Stimulated activated CD8-positive, alpha-beta memory T cell treated with anti-CD3 and anti-CD28 coated beads, Interleukin-12 subunit alpha, Interleukin-12 subunit beta, amount 100 ng/mL, for 1 hour (primary cell): ENCODE measurements at regions not wholly inside any gene's neighbourhood (a gene's known extent, or its start where the extent isn't known, plus 50 kb on each side); places are given as distances from the start of the nearest gene placed in this dataset.
"Not testable (repeated sequence)": the region's sequence is repeated elsewhere in the genome, so short reads cannot be mapped to it uniquely, and the experiment has no call there.

Source experiments
- DNase-seq: peaks from one replicate; pipeline ENCODE4 v3.0.0-alpha.2; 2020; ENCODE audit warnings: low read depth

GRCh38 chr6:105533301-105533700 is 130.4 kb upstream of the PREP start:
- no peak for DNase-seq

- DNase-seq = no peak
Measured at GRCh38 chr6:105526225-105526872, 123.5 kb upstream of the PREP start.

- DNase-seq = no peak
Measured at GRCh38 chr6:105522626-105523322, 119.9 kb upstream of the PREP start.

GRCh38 chr6:105519954-105520353 is 117.1 kb upstream of the PREP start:
- DNase-seq = no peak

- not testable (repeated sequence) for DNase-seq
Measured at GRCh38 chr6:105518993-105519392, 116.1 kb upstream of the PREP start.

GRCh38 chr6:105515054-105515453 is 112.2 kb upstream of the PREP start:
- no peak for DNase-seq

GRCh38 chr6:105514306-105514705 is 111.4 kb upstream of the PREP start:
- no peak for DNase-seq

GRCh38 chr6:105511639-105512038 is 108.8 kb upstream of the PREP start:
- no peak for DNase-seq

GRCh38 chr6:105510746-105511145 is 107.9 kb upstream of the PREP start:
- DNase-seq = no peak

- no peak for DNase-seq
Measured at GRCh38 chr6:105509506-105510331, 106.8 kb upstream of the PREP start.

- DNase-seq = no peak
Measured at GRCh38 chr6:105507811-105508210, 104.9 kb upstream of the PREP start.

GRCh38 chr6:105504706-105505105 is 101.8 kb upstream of the PREP start:
- no peak for DNase-seq

- DNase-seq = no peak
Measured at GRCh38 chr6:105503641-105504040, 100.8 kb upstream of the PREP start.

- DNase-seq = no peak
Measured at GRCh38 chr6:105501826-105502344, 99.0 kb upstream of the PREP start.

GRCh38 chr6:105501246-105501645 is 98.4 kb upstream of the PREP start:
- DNase-seq = no peak

- DNase-seq = no peak
Measured at GRCh38 chr6:105500693-105501092, 97.8 kb upstream of the PREP start.

- no peak for DNase-seq
Measured at GRCh38 chr6:105499931-105500330, 97.0 kb upstream of the PREP start.

- DNase-seq = no peak
Measured at GRCh38 chr6:105499136-105499870, 96.4 kb upstream of the PREP start.

GRCh38 chr6:105497549-105497948 is 94.7 kb upstream of the PREP start:
- no peak for DNase-seq

GRCh38 chr6:105495515-105495914 is 92.6 kb upstream of the PREP start:
- DNase-seq = no peak

- DNase-seq = no peak
Measured at GRCh38 chr6:105494688-105495087, 91.8 kb upstream of the PREP start.

- DNase-seq = no peak
Measured at GRCh38 chr6:105493736-105494135, 90.9 kb upstream of the PREP start.
